GM19455 (cell line): ENCODE measurements at regions not wholly inside any gene's neighbourhood (a gene's known extent, or its start where the extent isn't known, plus 50 kb on each side); places are given as distances from the start of the nearest gene placed in this dataset.
"Not testable (repeated sequence)": the region's sequence is repeated elsewhere in the genome, so short reads cannot be mapped to it uniquely, and the experiment has no call there.

Source experiments
- ATAC-seq: cut with Tn5 transposase; IDR thresholded peaks from one replicate; pipeline ENCODE4 v1.9.1; 2021; ENCODE audit not compliant: unreplicated experiment

DNA sequence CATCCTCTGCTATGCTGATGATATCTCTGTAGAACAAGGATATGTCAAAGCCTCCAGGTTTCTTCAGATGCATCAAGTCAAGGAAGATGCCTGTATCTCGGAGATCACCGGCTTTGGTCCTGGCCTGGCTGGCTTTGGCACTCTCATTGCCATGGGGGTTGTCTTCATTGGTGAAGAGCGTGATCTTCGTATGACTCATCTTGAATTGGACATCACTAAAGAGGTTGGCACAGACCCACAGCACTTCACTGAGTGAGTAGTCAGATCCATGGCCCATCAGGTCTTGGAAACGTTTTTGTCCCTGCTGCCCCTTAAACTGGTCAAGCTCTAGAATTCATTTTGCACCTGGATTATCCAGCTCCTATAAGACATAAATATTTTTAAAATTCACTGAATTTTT, 130.9 kb upstream of the MAMLD1 start:
- ATAC-seq: not testable (repeated sequence)

DNA sequence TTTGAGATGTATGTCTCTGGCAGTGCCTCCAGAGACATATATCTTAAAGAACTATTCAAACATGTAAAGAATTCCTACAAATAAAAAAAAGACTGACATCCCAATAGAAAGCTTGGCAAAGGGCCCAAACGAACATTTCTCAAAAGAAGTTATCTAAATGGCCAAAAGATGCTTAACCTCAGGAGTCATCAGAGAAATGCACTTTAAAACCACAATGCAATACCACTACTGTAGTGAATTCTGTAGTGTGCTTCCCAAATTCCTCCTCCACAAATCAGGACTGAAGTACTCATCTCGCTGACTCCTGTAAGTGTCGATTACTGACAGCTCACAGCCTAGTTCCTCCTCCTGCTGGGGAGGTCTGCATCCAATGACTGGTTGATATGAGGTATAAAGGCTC, 129.0 kb upstream of the MAMLD1 start:
- no peak for ATAC-seq

DNA sequence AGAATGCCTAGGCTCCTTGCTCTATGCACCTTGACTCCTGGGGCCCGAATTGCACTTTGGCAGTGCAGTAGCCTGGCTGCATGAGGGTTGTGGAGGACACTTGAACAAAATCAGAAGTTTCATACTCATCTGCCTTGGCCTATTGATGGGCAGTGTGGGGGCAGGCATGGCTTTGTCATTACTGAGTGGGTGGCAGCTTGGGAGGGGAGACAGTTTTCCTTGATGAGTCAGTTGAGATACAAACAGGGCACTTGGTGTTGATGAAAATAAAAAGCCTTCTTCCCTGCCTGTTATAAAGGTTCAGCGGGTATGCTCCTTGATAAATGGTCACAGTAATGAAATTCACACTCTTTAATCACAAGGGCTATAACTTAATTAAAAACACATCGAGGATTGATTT, 126.8 kb upstream of the MAMLD1 start:
- no peak for ATAC-seq

DNA sequence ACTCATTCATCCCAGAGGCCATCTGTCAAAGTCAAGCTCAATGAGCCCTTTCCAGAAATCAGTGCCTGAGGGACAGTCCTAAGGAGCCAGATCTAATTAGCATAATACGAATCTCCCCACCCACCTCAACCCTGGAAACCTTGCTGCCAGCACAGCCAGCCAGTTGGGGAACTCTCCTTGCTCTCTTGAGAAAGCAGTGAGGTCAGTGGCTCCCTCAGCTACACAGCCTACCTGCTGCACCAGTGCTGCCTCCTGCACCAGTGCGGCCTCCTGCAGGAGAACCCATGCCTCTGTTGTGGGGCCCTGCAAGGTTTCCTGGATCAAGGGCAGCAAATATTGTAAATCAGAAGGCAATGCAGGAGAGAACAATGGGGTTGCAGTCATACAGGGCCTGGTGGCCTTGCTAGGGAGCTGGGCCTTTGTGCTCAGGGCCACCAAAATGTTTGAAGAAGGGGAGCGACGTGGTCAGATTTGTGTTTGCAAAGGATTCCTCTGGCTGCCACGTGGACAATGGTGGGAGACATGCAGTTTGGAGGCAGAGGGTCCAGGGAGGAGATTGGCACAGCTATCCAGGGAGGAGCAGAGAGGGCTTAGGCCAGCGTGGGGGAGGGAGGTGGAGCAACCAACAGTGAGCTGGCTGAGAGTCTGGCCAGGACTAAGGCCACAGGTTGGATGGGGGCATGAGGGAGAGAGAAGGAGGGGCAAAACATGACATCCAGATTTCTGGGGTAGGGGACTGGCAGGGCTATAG, 124.3 kb upstream of the MAMLD1 start:
- no peak for ATAC-seq

DNA sequence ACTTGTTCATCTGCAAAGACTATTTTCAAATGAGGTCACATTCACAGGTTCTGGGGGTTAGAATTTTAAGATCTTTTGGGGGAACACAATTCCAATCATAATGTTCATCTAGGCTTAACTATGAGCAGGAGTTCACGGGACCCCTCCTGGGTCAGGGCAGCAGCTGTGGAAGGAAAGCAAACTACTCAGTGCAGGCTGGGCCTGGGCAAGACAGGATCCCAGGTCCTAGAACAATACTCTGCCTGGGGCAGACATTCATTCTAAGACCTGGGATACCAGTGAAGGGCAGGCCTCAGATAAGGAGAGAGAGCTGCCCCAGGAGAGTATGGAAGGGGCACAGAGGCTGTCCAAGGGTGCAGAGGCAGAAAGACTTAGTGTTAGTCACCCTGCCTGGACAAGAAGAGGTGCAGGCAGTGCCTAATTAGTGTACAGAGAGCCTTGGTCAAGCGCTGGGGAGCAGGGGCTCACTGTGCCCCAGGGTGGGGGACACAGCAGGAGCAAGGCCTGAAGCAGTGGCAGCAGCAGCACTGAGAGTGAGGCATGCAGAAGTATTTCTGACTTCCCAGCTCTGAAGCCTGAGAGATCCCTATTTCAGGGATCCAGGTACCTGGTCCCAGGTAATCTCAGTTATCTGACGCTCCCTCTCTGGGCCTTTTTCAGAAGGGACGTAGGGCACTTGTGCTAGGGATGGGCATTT, 123.0 kb upstream of the MAMLD1 start:
- no peak for ATAC-seq

DNA sequence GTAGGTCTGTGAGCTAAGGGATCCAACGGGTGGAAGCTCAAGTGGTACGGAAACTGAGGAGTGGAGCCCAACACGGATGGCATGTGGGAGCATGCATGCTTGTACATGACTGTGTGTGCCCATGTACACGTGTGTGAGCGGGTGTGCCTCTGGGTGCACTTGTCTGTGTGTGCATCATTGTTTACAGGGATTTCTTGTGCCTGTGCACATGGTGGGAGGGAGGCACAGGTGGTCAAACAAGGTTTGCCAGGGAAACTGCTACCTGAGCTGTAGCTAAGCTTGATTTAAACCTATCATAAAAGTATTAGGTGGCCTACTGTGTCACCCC, 122.5 kb upstream of the MAMLD1 start:
- ATAC-seq: no peak

DNA sequence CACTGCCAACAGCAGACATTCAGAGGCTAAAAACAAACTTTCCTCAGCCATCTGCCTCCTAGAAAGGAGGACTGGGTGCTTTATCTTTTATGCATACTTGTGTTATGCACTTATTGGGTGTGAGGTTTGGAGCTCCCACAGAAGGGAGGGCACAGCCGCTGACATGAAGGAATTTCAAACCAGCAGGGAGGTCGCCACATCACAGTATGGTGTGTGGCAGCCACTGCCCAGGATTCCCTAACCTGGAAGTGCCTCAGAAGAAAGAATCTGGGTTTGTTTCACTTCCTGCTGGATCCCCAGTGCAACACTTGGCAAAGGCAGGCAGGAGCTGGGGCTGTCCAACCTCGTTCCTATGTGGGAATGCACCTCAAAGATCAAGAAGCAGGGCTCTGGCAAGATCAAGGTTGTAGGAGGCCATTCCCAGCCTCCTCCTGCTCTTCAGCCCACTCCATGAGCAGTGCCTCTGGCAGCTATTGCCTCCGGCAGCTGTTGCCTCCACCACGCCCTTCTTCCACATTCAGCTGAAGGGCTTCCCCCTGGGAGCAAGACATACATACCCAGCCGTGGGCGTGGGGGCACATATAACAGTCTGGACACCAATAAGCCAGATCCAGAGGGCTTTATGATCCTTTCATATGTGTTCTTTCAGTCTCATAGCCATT, 109.0 kb upstream of the MAMLD1 start:
- no peak for ATAC-seq

DNA sequence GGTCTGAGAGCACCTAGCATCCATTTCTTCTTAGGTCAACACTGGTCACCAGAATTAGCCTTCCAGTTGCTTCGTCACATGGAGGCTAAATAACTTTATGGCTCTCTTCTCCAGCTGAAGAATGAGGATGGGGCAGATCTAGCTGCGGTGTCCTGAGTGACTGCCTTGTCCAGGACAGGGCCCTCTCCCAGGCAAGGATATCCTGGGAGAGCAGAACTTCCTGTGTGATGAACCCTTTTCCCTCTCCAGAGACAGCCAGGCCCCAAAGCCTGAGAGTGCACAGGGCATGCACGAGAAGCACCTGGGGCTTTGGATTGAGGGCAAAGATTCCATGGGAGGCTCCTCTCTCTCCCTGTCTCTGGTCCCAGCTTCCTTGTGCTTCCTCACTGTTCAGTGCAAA, 108.2 kb upstream of the MAMLD1 start:
- no peak for ATAC-seq

DNA sequence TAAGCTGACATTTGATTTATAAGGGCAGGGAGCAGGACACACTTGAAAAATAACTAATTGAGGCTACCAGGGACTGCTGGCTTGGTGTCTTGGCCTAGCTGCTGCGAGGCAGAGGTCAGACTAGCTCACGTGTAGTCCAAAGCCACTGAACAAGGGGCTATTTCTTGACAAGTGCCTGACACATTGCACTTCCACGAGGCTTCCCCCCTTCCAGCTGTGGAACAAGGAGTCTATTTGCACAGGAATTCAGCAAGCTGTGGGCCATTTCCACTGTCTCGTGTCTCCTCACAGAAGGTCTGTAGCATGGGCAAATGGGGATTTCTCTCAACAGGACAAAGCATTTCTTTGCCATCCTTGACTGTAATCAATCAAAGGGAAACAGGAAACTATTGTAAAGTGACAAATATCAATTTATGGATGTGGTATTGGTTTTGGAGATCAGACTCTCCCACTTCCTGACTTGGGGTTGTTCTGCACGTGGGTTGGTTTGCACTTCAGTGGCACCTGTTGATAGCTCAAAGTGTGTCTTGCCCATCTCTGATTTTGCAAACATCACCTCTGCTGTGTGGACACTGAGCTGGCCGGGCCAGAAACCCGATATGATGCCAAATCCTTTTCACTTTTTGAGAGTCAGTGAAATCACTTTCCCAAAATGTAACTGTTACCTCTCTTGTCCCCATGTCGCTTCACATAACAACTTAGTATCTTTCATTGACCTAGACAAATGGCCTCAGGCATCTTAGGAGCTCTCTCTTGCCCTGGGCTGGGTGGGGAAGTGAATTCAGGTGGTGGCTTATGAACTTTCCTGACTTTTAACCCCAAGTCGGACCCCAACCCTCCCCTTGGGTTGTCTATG, 107.4 kb upstream of the MAMLD1 start:
- no peak for ATAC-seq

DNA sequence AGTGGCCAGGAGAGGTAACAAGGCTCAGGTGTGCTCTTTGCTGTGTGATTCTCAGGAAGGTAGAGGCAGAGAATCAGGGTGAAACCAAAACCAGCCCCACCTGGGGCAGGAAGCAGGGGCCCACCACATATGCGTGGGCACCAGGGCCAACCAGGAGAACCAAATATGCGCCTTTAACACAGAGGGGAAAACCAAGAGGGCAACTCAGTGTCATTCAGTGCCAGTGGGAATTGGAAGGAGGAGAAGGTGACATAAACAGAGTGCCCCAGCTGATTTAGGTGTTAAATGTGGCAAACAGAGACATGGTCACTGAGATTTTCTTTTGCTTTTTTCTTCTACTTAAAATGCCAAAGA, 106.8 kb upstream of the MAMLD1 start:
- no peak for ATAC-seq

DNA sequence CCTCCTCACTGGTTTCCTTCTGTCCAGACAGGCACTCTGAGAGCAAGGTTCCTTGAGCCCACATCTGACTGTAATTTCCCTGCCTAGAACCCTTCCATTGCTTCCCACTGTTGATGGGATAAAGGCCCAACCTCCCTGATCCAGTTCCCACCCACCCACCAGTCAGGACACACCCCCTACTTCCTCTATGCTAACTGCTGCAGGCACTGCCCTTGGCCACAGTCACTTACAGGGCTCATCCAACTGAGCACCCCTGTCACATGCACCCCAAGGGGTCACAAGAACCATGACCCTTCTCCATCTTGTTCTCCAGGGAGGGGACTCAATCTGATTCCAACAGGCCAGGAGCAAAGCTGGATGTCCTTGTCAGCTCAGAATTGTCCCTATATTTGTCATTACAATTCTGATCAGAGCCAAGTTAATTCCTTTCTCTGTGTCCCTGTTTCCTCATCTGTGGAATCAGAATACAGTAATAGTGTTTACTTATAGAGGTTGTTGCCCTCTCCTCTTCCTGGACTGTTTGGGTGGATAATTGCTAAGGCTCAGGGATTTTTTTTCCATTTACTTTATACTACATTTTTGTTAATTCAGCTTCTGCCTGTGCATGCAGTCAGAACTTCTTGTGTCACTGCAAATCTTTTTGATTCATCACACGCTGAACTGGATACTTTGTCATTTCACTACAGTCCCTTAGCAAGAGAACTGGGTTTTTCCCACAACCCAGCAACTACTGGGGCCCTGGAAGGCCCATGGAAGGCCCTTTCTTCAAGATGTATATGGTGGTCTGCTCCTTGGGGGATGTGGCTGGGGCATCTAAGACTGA, 105.6 kb upstream of the MAMLD1 start:
- ATAC-seq: no peak

DNA sequence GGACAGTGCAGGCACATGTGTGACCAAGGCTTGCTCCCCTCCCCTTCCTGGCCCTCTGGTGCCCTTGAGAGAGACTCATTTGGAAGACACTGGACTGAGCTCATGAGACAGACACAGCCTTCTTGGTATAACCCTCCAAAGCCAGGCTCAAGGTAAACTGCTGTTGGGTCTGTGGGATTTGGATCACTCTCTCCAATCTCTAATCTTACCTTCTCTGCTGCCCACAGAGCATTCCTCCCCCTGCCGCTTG, 105.0 kb upstream of the MAMLD1 start:
- no peak for ATAC-seq

DNA sequence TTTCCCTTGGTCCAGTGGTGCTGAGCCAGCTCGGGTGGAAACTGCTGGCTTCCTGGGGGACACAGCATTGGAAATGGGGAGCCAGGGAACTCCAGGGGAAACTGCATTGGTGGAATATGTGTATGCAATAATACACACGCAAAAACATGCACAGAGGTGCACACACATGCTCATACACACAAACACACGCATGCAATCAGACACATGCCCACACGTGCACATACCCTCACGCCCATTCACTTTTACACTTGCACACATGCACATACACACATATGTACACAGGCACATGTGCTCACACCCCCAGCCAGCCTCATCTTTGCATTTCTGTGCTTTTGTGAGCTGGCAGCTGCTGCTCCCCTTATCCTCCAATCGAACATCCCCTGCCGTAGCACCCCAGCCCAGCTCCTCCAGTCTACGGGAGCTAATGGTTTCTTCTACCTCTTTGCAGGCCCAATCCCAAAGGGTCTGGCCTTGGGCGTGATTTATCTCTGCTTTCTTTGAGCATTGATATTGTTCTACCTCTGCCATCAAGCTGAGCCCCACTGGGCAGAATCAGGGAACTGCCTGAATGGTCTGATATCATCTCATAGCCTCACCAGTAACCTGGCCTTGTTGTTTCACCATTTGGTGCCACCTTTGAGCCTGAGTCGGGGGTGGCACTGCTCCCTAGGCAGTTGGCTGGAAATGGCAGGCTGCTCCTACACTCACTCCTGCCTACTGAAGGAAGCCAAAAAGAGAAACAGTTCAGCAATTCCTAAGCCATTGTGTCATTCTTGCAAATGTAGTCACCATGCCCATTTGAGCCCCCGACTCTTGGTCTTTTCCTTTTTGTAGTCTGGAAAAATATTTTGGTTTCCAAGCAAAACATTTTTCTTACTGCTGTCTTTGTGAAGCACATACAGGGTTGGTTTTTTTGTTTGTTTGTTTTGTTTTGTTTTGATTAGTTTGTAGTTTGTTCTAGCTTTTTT, 104.4 kb upstream of the MAMLD1 start:
- ATAC-seq: no peak

DNA sequence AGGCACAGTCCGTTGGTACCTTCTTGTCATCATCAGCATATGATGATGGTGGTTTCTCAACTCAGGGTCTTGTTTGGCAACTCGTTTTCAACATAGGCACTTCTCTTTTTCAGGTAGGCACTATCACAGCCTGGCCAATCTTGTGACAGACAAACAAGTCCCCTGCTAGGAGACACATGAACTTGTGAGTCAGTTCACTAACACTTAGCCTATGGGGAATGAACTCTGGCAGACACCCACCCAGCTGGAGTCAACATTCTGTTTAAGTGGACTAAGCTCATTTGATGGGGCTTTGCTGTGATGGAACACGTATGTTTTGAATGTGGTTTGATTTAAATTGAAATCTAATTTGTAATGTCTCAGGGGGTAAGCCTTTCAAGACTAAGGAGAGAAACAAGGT, 100.7 kb upstream of the MAMLD1 start:
- no peak for ATAC-seq

DNA sequence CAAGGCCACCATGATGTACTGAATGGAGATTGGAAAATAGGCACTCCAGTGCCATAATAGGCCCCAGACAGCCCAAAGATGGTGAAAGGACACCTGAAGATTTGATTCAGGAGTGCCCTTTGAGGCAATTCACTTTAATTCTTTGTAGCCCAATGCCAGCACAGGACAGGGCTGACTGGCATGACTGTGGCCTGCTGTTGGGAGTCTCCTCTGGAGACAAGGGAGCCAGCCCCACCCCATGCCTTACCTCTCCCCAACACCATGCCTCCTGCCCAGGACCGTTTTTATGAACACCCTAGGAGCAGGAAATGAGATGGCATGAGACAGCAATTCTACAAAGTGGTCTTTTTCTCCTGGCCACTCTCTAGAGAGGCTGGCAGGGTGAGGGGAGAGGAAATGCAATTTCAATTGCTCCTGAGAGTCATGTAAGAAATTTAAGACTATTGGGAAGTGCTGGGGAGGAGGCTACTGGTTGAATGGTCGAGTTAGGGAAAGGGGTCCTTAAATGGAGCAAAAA, 94.2 kb upstream of the MAMLD1 start:
- ATAC-seq: no peak

DNA sequence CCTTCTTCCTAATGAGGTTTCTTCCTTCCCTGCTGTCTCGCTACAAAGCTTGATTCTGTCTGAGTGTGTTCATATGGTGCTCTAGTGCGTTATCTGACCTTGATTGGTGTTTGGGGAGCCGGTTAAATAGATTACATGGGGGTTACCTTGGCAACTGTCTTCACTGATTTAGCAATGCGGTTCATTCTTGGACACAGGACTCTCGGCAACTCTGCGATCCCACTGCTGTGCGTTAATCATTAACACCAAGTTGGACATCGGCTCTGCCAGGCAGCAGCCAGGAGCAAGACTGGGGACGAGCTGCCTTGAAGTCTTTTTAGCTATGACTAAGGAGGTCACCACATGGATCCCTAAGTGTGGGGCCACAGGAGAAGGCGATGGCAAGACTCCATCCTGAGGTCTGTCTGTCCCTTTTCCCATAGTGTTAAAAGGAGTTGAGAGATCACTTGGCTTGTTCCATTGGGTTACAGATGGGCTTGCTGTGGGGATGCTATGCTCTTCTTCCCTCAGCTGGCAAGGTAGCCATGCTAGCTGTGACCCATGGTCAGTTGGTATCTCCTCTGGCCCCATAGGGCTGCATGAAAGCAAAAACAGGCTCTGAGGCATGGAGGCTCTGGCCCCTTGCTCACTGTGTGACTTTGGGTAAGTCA, 93.4 kb upstream of the MAMLD1 start:
- no peak for ATAC-seq

DNA sequence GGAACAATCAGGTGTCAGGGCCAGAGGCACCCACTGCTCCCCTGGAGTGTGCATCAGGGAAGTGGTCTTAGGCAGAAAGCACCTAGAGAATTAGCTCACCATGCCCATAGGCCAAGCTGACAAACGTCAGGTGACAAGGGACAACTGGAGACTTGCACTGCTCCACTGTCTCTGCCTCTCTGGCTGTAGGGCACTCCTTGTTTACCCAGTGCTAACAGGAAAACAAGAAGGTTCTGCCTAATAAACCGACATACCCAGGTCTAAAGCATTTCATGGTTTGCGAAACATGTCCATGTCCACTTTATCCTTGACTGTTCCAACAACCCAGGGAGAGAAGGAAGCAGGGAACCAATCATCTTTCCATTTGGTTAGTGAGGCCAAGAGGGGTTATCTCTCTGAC, 92.5 kb upstream of the MAMLD1 start:
- ATAC-seq: no peak

DNA sequence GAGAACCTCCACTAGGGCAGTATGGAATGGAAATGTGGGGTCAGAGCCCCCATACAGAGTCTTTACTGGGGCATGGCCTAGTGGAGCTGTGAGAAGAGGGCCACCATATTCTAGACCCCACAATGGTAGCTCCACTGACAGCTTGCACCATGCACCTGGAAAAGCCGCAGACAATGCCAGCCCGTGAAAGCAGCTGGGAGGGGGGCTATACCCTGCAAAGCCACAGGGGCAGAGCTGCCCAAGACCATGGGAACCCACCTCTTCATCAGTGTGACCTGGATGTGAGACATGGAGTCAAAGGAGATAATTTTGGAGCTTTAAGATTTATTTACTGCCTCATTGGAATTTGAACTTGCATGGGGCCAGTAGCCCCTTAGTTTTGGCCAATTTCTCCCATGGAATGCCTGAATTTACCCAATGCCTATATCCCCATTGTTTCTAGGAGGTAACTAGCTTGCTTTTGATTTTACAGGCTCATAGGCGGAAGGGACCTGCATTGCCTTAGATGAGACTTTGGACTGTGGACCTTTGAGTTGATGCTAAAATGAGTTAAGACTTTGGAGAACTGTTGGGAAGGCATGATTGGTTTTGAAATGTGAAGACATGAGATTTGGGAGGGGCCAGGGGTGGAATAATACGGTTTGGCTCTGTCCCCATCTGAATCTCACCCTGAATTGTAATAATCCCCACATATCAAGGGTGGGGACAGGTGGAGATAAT, 89.4 kb upstream of the MAMLD1 start:
- not testable (repeated sequence) for ATAC-seq
